Tibial nerve (tissue), 4 donors: ENCODE measurements at regions not wholly inside any gene's neighbourhood (a gene's known extent, or its start where the extent isn't known, plus 50 kb on each side); places are given as distances from the start of the nearest gene placed in this dataset.

Experiments used
- CTCF ChIP-seq, 5 experiments: fragments of 200-600 bp in 3 of 5; fragments of 450-650 bp in 2 of 5; sonication (generic) in 3 of 5; IDR thresholded peaks; one replicate each; pipeline ENCODE4 v1.5.1; 2016 to 2019; ENCODE audit warnings: antibody characterized with exemption in 5 of 5, mild to moderate bottlenecking in 3 of 5, moderate library complexity in 2 of 5
- EP300 ChIP-seq, 2 donors: sonication (generic); formaldehyde crosslinking; IDR thresholded peaks; one replicate each; pipeline ENCODE4 v1.6.1; 2017; ENCODE audit warnings: antibody characterized with exemption in 2 of 2, mild to moderate bottlenecking in 1 of 2
- POLR2A ChIP-seq, 2 donors: fragments of 450-650 bp; IDR thresholded peaks; one replicate each; pipeline ENCODE4 v1.6.1; 2017; ENCODE audit warnings: antibody characterized with exemption in 2 of 2, mild to moderate bottlenecking in 2 of 2, moderate library complexity in 2 of 2

- no peak for TF ChIP-seq POLR2A (IDR thresholded peaks at IDR 0.05)
- no peak for TF ChIP-seq CTCF (IDR thresholded peaks at IDR 0.05)
- TF ChIP-seq EP300 (IDR thresholded peaks at IDR 0.05), result no peak
Measured at GRCh38 chr5:103891151-103891550, 328.6 kb upstream of the NUDT12 start.
